ENCODE measurements at regions not wholly inside any gene's neighbourhood (a gene's known extent, or its start where the extent isn't known, plus 50 kb on each side); places are given as distances from the start of the nearest gene placed in this dataset.
"Not testable (repeated sequence)": the region's sequence is repeated elsewhere in the genome, so short reads cannot be mapped to it uniquely, and the experiment has no call there.

- DNase-seq (ENCODE audit: insufficient read length, low spot score) = no peak
- no peak for FAIRE-seq
These were observed 158.7 kb downstream of the MTHFS start for GRCh38 chr15:79738143-79738542.

GRCh38 chr15:79740561-79740960 is 156.3 kb downstream of the MTHFS start:
- FAIRE-seq (no peak), DNase-seq (ENCODE audit: insufficient read length, low spot score) (no peak)

- FAIRE-seq (no peak), DNase-seq (ENCODE audit: insufficient read length, low spot score) (peak; percentile 4)
These were observed 153.8 kb downstream of the MTHFS start for GRCh38 chr15:79743032-79743431.

GRCh38 chr15:79744485-79744884 is 152.3 kb downstream of the MTHFS start:
- not testable (repeated sequence) for FAIRE-seq; DNase-seq (ENCODE audit: insufficient read length, low spot score)

- FAIRE-seq = no peak
- DNase-seq (ENCODE audit: insufficient read length, low spot score) = no peak
These were observed 140.4 kb downstream of the MTHFS start for GRCh38 chr15:79756365-79756764.

- FAIRE-seq (no peak), DNase-seq (ENCODE audit: insufficient read length, low spot score) (no peak)
These were observed 131.7 kb downstream of the MTHFS start for GRCh38 chr15:79765081-79765480.

GRCh38 chr15:79769069-79769481 is 127.7 kb downstream of the MTHFS start:
- FAIRE-seq (no peak), DNase-seq (ENCODE audit: insufficient read length, low spot score) (no peak)

GRCh38 chr15:79769933-79770759 is 126.7 kb downstream of the MTHFS start:
- DNase-seq (ENCODE audit: insufficient read length, low spot score) = no peak
- no peak for FAIRE-seq

- no peak for FAIRE-seq
- no peak for DNase-seq (ENCODE audit: insufficient read length, low spot score)
These were observed 123.7 kb downstream of the MTHFS start for GRCh38 chr15:79773128-79773527.

GRCh38 chr15:79775821-79776220 is 121.0 kb downstream of the MTHFS start:
- DNase-seq (ENCODE audit: insufficient read length, low spot score) = no peak
- FAIRE-seq = no peak

GRCh38 chr15:79777916-79778315 is 118.9 kb downstream of the MTHFS start:
- FAIRE-seq (no peak), DNase-seq (ENCODE audit: insufficient read length, low spot score) (no peak)

- FAIRE-seq (no peak), DNase-seq (ENCODE audit: insufficient read length, low spot score) (no peak)
These were observed 118.3 kb downstream of the MTHFS start for GRCh38 chr15:79778378-79778990.

GRCh38 chr15:79779746-79780145 is 117.1 kb downstream of the MTHFS start:
- DNase-seq (ENCODE audit: insufficient read length, low spot score) = no peak

GRCh38 chr15:79782307-79782706 is 114.5 kb downstream of the MTHFS start:
- FAIRE-seq; DNase-seq (ENCODE audit: insufficient read length, low spot score): not testable (repeated sequence)

More at GRCh38 chr15:79779746-79780145, 117.1 kb downstream of the MTHFS start:
- FAIRE-seq = no peak

Data from HTR-8/SVneo (cell line).